Glutamatergic neuron (in vitro differentiated cells): ENCODE measurements at regions not wholly inside any gene's neighbourhood (a gene's known extent, or its start where the extent isn't known, plus 50 kb on each side); places are given as distances from the start of the nearest gene placed in this dataset.
A peak's percentile ranks its signal among the peaks of the same experiment; 100 is the strongest.

Experiments
- DNase-seq: peaks from one replicate; pipeline ENCODE4 v3.0.0; 2022
- H3K27ac Mint-ChIP-seq: one replicate; pipeline ENCODE4 v1.8.0; 2020; ENCODE audit warnings: mild to moderate bottlenecking, mixed read lengths, inconsistent platforms; ENCODE audit not compliant: unreplicated experiment
- H3K27me3 Mint-ChIP-seq: one replicate; pipeline ENCODE4 v1.8.0; 2020; ENCODE audit warnings: mild to moderate bottlenecking, moderate library complexity, mixed read lengths, inconsistent platforms; ENCODE audit not compliant: unreplicated experiment
- H3K36me3 Mint-ChIP-seq: one replicate; pipeline ENCODE4 v1.8.0; 2020; ENCODE audit warnings: mild to moderate bottlenecking, mixed read lengths, inconsistent platforms; ENCODE audit not compliant: unreplicated experiment
- H3K4me1 Mint-ChIP-seq: one replicate; pipeline ENCODE4 v1.8.0; 2020; ENCODE audit warnings: mild to moderate bottlenecking, low read depth, mixed read lengths, inconsistent platforms; ENCODE audit not compliant: unreplicated experiment
- H3K4me3 Mint-ChIP-seq: one replicate; pipeline ENCODE4 v1.8.0; 2020; ENCODE audit warnings: mild to moderate bottlenecking, mixed read lengths, inconsistent platforms; ENCODE audit not compliant: unreplicated experiment
- H3K9me3 Mint-ChIP-seq: one replicate; pipeline ENCODE4 v1.8.0; 2020; ENCODE audit warnings: mild to moderate bottlenecking, moderate library complexity, mixed read lengths, inconsistent platforms; ENCODE audit not compliant: unreplicated experiment
- CTCF ChIP-seq: fragments of 200-600 bp; sonication (generic); IDR thresholded peaks from one replicate; pipeline ENCODE4 v1.5.0; 2021; ENCODE audit not compliant: partially characterized antibody, unreplicated experiment

- no peak overlapping the region for H3K27ac Mint-ChIP-seq
- no peaks in the 10 kb centered on the region for H3K4me1 Mint-ChIP-seq
- no peak overlapping the region for H3K4me3 Mint-ChIP-seq
- no peaks in the 10 kb centered on the region for H3K36me3 Mint-ChIP-seq
- TF ChIP-seq CTCF = no peak
- peaks cover 4% of the 10 kb centered on the region for H3K9me3 Mint-ChIP-seq
- DNase-seq = no peak
- peaks cover 5% of the 10 kb centered on the region for H3K27me3 Mint-ChIP-seq
These were observed 87.2 kb upstream of the DMRT1 start for GRCh38 chr9:754150-754931.

- no peak for DNase-seq
- no peak overlapping the region for H3K4me3 Mint-ChIP-seq
- no peaks in the 10 kb centered on the region for H3K4me1 Mint-ChIP-seq
- H3K36me3 Mint-ChIP-seq = no peaks in the 10 kb centered on the region
- H3K9me3 Mint-ChIP-seq = peaks cover 4% of the 10 kb centered on the region
- no peak for TF ChIP-seq CTCF
- H3K27ac Mint-ChIP-seq = no peak overlapping the region
- peaks cover 5% of the 10 kb centered on the region for H3K27me3 Mint-ChIP-seq
These were observed 85.8 kb upstream of the DMRT1 start for GRCh38 chr9:755454-756381.

GRCh38 chr9:757246-757881 is 84.1 kb upstream of the DMRT1 start:
- peak; percentile 32 for DNase-seq
- Mint-ChIP-seq H3K27me3 (peaks cover 8% of the 10 kb centered on the region), H3K9me3 (peaks cover 5% of the 10 kb centered on the region), H3K36me3 (no peaks in the 10 kb centered on the region), H3K4me3 (no peak overlapping the region), H3K27ac (no peak overlapping the region), H3K4me1 (no peaks in the 10 kb centered on the region)
- peak; percentile 37 for TF ChIP-seq CTCF

- H3K4me1 Mint-ChIP-seq = no peaks in the 10 kb centered on the region
- H3K36me3 Mint-ChIP-seq = no peaks in the 10 kb centered on the region
- H3K9me3 Mint-ChIP-seq = peaks cover 5% of the 10 kb centered on the region
- H3K4me3 Mint-ChIP-seq = no peak overlapping the region
- DNase-seq = no peak
- no peak for TF ChIP-seq CTCF
- H3K27me3 Mint-ChIP-seq = peaks cover 8% of the 10 kb centered on the region
- H3K27ac Mint-ChIP-seq = no peak overlapping the region
These were observed 83.4 kb upstream of the DMRT1 start for GRCh38 chr9:758146-758545.
